ENCODE measurements at regions not wholly inside any gene's neighbourhood (a gene's known extent, or its start where the extent isn't known, plus 50 kb on each side); places are given as distances from the start of the nearest gene placed in this dataset.
"Not testable (repeated sequence)": the region's sequence is repeated elsewhere in the genome, so short reads cannot be mapped to it uniquely, and the experiment has no call there.

DNA sequence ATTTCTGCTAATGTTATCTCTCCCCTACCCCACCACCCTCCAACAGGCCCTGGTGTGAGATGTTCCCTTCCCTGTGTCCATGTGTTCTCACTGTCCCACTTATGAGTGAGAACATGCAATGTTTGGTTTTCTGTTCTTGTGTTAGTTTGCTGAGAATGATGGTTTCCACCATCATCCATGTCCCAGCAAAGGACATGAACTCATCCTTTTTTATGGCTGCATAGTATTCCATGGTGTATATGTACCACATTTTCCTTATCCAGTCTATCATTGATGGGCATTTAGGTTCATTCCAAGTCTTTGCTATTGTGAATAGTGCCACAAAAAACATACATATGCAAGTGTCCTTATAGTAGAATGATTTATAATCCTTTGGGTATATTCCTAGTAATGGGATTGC lies 104.5 kb downstream of the ZNF33B start:
- in situ Hi-C loops (cut with HindIII; ENCODE audit: low sequenced_read_pairs); DNase-seq (ENCODE audit: low read depth, low spot score); H3K4me3 ChIP-seq (ENCODE audit: low read depth, low read length): not testable (repeated sequence)

DNA sequence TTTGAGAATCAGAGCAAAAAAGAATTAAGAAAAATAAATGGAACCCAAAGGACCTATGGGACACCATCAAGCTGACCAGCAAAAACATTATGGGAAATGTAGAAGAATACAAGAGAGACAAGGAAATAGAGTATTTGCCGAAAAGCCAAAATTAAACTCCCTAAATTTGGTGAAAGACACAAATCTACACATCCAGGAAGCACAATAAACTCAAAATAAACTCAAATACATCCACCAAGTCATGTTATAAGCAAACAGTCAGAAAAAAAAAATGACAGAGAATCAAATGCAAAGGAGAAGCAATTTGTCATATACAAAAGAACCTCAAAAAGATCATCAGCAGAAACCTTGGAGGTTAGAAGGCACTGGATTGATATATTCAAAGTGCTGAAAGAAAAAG lies 105.4 kb downstream of the ZNF33B start:
- DNase-seq (ENCODE audit: low read depth, low spot score), result no peak
- H3K4me3 ChIP-seq (ENCODE audit: low read depth, low read length), result no peak overlapping the region
- TF ChIP-seq, protein P1, sequence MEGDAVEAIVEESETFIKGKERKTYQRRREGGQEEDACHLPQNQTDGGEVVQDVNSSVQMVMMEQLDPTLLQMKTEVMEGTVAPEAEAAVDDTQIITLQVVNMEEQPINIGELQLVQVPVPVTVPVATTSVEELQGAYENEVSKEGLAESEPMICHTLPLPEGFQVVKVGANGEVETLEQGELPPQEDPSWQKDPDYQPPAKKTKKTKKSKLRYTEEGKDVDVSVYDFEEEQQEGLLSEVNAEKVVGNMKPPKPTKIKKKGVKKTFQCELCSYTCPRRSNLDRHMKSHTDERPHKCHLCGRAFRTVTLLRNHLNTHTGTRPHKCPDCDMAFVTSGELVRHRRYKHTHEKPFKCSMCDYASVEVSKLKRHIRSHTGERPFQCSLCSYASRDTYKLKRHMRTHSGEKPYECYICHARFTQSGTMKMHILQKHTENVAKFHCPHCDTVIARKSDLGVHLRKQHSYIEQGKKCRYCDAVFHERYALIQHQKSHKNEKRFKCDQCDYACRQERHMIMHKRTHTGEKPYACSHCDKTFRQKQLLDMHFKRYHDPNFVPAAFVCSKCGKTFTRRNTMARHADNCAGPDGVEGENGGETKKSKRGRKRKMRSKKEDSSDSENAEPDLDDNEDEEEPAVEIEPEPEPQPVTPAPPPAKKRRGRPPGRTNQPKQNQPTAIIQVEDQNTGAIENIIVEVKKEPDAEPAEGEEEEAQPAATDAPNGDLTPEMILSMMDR (IDR thresholded peaks at IDR 0.05; ENCODE audit: low read depth, low read length), result no peak
- in situ Hi-C loops (cut with HindIII; ENCODE audit: low sequenced_read_pairs), result no loop called here

GRCh38 chr10:42523098-42523497 lies 115.3 kb downstream of the ZNF33B start:
- no peak overlapping the region for H3K4me3 ChIP-seq (ENCODE audit: low read depth, low read length)
- DNase-seq (ENCODE audit: low read depth, low spot score), result no peak
- TF ChIP-seq, protein P1 (IDR thresholded peaks at IDR 0.05; ENCODE audit: low read depth, low read length), result no peak
- in situ Hi-C loops (cut with HindIII; ENCODE audit: low sequenced_read_pairs), result no loop called here

- H3K4me3 ChIP-seq (ENCODE audit: low read depth, low read length), result no peak overlapping the region
- TF ChIP-seq, protein P1 (IDR thresholded peaks at IDR 0.05; ENCODE audit: low read depth, low read length), result no peak
- peak; percentile 3 for DNase-seq (ENCODE audit: low read depth, low spot score)
- in situ Hi-C loops (cut with HindIII; ENCODE audit: low sequenced_read_pairs), result no loop called here
Measured at GRCh38 chr10:42519761-42520460, 118.5 kb downstream of the ZNF33B start.

- in situ Hi-C loops (cut with HindIII; ENCODE audit: low sequenced_read_pairs), result no loop called here
- no peak for DNase-seq (ENCODE audit: low read depth, low spot score)
- TF ChIP-seq, protein P1 (IDR thresholded peaks at IDR 0.05; ENCODE audit: low read depth, low read length), result no peak
- no peak overlapping the region for H3K4me3 ChIP-seq (ENCODE audit: low read depth, low read length)
Measured at GRCh38 chr10:42519079-42519478, 119.3 kb downstream of the ZNF33B start.

- DNase-seq (ENCODE audit: low read depth, low spot score), result no peak
- in situ Hi-C loops (cut with HindIII; ENCODE audit: low sequenced_read_pairs), result no loop called here
- TF ChIP-seq, protein P1 (IDR thresholded peaks at IDR 0.05; ENCODE audit: low read depth, low read length), result no peak
Measured at GRCh38 chr10:42513921-42514320, 124.4 kb downstream of the ZNF33B start.

DNA sequence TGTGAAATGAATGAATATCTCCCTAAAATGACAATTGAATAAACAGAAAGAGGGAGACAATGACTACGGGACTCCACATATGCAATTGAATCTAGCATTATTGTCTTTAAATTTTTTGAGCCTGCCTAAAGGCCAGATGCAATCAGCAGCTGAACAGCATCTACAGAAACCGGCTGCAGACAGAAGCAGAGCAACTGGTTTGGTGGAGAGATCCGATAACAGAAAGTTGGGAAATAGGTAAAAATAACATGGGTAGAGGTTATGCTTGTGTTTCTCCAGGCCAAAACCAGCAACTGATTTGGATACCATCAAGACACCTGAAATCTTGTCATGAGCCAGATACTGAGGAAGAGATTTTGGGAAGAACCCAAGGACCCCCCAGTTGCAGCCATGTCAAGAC lies 146.6 kb downstream of the ZNF33B start:
- TF ChIP-seq, protein P1 (IDR thresholded peaks at IDR 0.05; ENCODE audit: low read depth, low read length), result no peak
- no peak overlapping the region for H3K4me3 ChIP-seq (ENCODE audit: low read depth, low read length)
- in situ Hi-C loops (cut with HindIII; ENCODE audit: low sequenced_read_pairs), result no loop called here
- no peak for DNase-seq (ENCODE audit: low read depth, low spot score)

More at GRCh38 chr10:42513921-42514320, 124.4 kb downstream of the ZNF33B start:
- no peak overlapping the region for H3K4me3 ChIP-seq (ENCODE audit: low read depth, low read length)

Measured in astrocyte of the spinal cord (primary cell).